OCI-LY7 (cell line): ENCODE measurements at regions not wholly inside any gene's neighbourhood (a gene's known extent, or its start where the extent isn't known, plus 50 kb on each side); places are given as distances from the start of the nearest gene placed in this dataset.

Experiments used
- EZH2phosphoT487 ChIP-seq: fragments of 200-600 bp; sonication (generic); IDR thresholded peaks from 2 replicates; pipeline ENCODE4 v1.6.1; 2018; ENCODE audit warnings: low read depth, borderline replicate concordance, mild to moderate bottlenecking, mixed run types, antibody characterized with exemption, low read length, moderate library complexity, mixed read lengths
- TF ChIP-seq, protein P1 (sequence below): fragments of 200-600 bp; sonication (generic); conservative IDR thresholded peaks from 2 replicates; pipeline ENCODE4 v1.5.1; 2014; ENCODE audit warnings: mild to moderate bottlenecking, antibody characterized with exemption, low read length, moderate library complexity, mixed read lengths

DNA sequence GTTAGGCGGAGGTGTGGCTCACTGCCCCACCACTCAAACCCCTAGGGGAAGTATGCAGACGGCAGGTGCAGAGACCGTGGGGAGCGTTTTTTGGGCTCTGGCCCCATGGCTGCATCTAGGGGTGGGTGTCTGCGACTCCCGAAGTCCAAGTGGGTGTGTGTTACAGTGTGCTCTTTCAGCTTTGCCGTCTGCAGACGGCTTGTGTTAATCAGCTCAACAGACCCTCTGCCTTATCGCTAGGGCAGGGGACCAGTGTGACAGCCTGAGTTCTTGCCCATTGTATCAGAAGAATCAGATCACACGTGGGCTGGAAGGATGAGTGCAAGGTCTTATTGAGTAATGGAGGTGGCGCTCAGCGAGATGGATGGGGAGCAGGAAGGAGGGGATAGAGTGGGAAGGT is 162.8 kb downstream of the ENC1 start:
- TF ChIP-seq, protein P1, sequence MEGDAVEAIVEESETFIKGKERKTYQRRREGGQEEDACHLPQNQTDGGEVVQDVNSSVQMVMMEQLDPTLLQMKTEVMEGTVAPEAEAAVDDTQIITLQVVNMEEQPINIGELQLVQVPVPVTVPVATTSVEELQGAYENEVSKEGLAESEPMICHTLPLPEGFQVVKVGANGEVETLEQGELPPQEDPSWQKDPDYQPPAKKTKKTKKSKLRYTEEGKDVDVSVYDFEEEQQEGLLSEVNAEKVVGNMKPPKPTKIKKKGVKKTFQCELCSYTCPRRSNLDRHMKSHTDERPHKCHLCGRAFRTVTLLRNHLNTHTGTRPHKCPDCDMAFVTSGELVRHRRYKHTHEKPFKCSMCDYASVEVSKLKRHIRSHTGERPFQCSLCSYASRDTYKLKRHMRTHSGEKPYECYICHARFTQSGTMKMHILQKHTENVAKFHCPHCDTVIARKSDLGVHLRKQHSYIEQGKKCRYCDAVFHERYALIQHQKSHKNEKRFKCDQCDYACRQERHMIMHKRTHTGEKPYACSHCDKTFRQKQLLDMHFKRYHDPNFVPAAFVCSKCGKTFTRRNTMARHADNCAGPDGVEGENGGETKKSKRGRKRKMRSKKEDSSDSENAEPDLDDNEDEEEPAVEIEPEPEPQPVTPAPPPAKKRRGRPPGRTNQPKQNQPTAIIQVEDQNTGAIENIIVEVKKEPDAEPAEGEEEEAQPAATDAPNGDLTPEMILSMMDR = no peak
- no peak for TF ChIP-seq EZH2phosphoT487
